ENCODE measurements at regions not wholly inside any gene's neighbourhood (a gene's known extent, or its start where the extent isn't known, plus 50 kb on each side); places are given as distances from the start of the nearest gene placed in this dataset.

GRCh38 chr6:4448841-4449240 lies 313.5 kb upstream of the ECI2 start:
- no peaks in the 10 kb centered on the region for H3K36me3 ChIP-seq (ENCODE audit: control insufficient read depth, insufficient read depth, low read length)
- H3K4me1 ChIP-seq (ENCODE audit: control insufficient read depth, insufficient read depth, low read length), result no peaks in the 10 kb centered on the region
- H3K9me3 ChIP-seq (ENCODE audit: control insufficient read depth, low read length), result no peaks in the 10 kb centered on the region
- H3K27me3 ChIP-seq (ENCODE audit: control insufficient read depth, insufficient read depth, low read length), result no peaks in the 10 kb centered on the region
- no peak overlapping the region for H3K9ac ChIP-seq (ENCODE audit: low read length)
- H3K4me3 ChIP-seq (ENCODE audit: low read length), result no peak overlapping the region

DNA sequence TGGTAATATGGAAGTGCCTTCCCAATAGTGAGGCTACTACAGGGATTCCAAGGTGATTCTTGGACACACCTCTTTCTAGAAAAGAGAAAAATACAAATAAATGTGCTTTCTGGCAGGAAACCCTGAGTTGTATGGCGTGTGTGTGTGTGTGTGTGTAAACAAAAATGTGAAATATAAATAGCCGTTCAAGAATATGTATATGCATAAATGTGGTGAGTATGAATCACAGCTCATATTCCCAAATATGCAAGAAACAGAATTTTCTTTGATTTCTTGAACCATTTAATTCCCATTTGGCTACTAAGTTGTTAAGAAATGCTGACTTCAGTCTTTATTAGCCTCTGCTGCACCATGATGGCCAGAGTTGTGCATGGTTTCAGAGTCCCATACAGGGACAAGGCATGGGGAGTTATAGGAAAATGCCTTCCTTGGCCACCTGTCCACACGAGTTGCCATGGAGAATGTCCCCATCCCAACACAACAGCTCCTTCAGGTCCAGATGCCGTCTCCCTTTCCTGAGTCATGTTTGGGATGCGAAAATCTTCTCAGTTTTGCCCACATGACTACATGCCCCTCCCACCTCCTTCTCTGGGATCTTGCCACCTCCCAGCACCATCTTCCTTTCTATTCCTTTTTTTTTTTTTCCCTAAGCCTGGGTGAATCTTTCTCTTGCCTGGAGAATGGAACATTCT lies 312.4 kb upstream of the ECI2 start:
- Histone ChIP-seq H3K4me3 (ENCODE audit: low read length) (no peak overlapping the region), H3K4me1 (ENCODE audit: control insufficient read depth, insufficient read depth, low read length) (no peaks in the 10 kb centered on the region), H3K27me3 (ENCODE audit: control insufficient read depth, insufficient read depth, low read length) (no peaks in the 10 kb centered on the region), H3K9me3 (ENCODE audit: control insufficient read depth, low read length) (no peaks in the 10 kb centered on the region), H3K36me3 (ENCODE audit: control insufficient read depth, insufficient read depth, low read length) (no peaks in the 10 kb centered on the region), H3K9ac (ENCODE audit: low read length) (no peak overlapping the region)

DNA sequence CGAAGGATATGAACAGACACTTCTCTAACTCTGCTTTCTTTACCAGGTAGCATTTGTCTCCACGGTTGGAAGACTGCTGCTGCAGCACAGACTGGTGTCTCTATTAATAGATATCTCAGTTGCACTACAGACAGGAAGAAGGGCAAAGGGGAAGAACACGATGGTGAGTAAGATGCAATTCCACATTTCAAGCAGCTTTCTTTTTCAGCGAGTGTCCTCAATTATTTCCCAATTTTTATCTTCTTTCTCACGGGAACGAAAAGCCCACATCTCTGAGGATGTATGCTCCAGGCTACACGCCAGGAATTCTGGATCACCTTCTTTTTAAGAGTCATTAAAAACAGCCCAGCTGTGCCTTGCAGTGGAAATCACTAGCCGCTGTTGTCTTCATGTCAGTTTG lies 311.6 kb upstream of the ECI2 start:
- H3K9ac ChIP-seq (ENCODE audit: low read length), result no peak overlapping the region
- H3K4me3 ChIP-seq (ENCODE audit: low read length), result no peak overlapping the region
- H3K36me3 ChIP-seq (ENCODE audit: control insufficient read depth, insufficient read depth, low read length), result no peaks in the 10 kb centered on the region
- H3K27me3 ChIP-seq (ENCODE audit: control insufficient read depth, insufficient read depth, low read length), result no peaks in the 10 kb centered on the region
- no peaks in the 10 kb centered on the region for H3K4me1 ChIP-seq (ENCODE audit: control insufficient read depth, insufficient read depth, low read length)
- H3K9me3 ChIP-seq (ENCODE audit: control insufficient read depth, low read length), result no peaks in the 10 kb centered on the region

GRCh38 chr6:4441981-4442434 lies 306.6 kb upstream of the ECI2 start:
- Histone ChIP-seq H3K4me3 (ENCODE audit: low read length) (no peak overlapping the region), H3K4me1 (ENCODE audit: control insufficient read depth, insufficient read depth, low read length) (no peaks in the 10 kb centered on the region), H3K9me3 (ENCODE audit: control insufficient read depth, low read length) (no peaks in the 10 kb centered on the region), H3K36me3 (ENCODE audit: control insufficient read depth, insufficient read depth, low read length) (no peaks in the 10 kb centered on the region), H3K27me3 (ENCODE audit: control insufficient read depth, insufficient read depth, low read length) (no peaks in the 10 kb centered on the region), H3K9ac (ENCODE audit: low read length) (no peak overlapping the region)

GRCh38 chr6:4439159-4439558 lies 303.8 kb upstream of the ECI2 start:
- Histone ChIP-seq H3K9ac (ENCODE audit: low read length) (no peak overlapping the region), H3K4me1 (ENCODE audit: control insufficient read depth, insufficient read depth, low read length) (no peaks in the 10 kb centered on the region)

DNA sequence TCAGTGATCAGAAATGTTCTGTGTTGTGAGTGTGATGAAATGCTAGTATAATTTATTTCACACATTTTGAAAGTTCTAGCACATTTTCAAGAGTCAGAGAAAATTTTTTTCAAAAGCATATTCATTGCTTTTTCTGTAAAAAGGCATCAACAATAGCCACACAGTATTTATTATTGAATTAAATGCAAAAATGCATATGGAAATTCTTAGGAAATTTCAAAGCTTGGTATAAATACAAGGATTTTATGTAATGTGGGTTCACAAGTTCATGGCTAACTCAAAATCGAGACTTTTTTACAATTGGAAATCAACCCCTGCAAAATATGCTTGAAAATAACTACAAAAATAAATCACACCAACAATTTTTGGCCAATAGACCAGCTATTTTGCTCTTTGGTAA lies 302.0 kb upstream of the ECI2 start:
- Histone ChIP-seq H3K4me3 (ENCODE audit: low read length) (no peak overlapping the region), H3K36me3 (ENCODE audit: control insufficient read depth, insufficient read depth, low read length) (no peaks in the 10 kb centered on the region), H3K9ac (ENCODE audit: low read length) (no peak overlapping the region), H3K9me3 (ENCODE audit: control insufficient read depth, low read length) (no peaks in the 10 kb centered on the region), H3K27me3 (ENCODE audit: control insufficient read depth, insufficient read depth, low read length) (no peaks in the 10 kb centered on the region), H3K4me1 (ENCODE audit: control insufficient read depth, insufficient read depth, low read length) (no peaks in the 10 kb centered on the region)

More at GRCh38 chr6:4439159-4439558, 303.8 kb upstream of the ECI2 start:
- H3K27me3 ChIP-seq (ENCODE audit: control insufficient read depth, insufficient read depth, low read length), result no peaks in the 10 kb centered on the region
- H3K9me3 ChIP-seq (ENCODE audit: control insufficient read depth, low read length), result no peaks in the 10 kb centered on the region
- H3K4me3 ChIP-seq (ENCODE audit: low read length), result no peak overlapping the region
- no peaks in the 10 kb centered on the region for H3K36me3 ChIP-seq (ENCODE audit: control insufficient read depth, insufficient read depth, low read length)

DNA sequence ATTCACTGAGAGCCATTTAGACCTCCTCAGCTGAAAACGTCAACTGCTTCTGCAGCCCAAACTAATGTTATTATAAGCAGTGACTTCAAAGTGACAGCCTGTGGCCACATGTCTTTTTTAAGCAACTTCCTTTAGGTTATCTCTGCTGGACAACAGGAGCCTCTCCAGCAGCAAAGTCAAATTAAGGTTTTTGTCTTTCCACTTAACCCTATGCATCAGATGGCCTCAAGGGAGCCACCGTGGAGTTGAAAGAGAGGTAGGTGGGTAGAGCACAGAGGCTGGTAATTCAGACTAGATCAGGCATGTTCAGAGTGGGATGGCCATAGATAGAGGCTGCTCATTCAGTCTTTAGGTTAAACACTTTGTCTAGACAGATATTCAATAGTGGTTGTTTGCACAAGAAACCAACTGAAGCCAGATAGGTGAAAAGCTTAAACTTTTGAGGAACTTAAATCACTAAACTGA lies 300.6 kb upstream of the ECI2 start:
- H3K4me3 ChIP-seq (ENCODE audit: low read length), result no peak overlapping the region
- H3K4me1 ChIP-seq (ENCODE audit: control insufficient read depth, insufficient read depth, low read length), result no peaks in the 10 kb centered on the region
- no peak overlapping the region for H3K9ac ChIP-seq (ENCODE audit: low read length)
- no peaks in the 10 kb centered on the region for H3K36me3 ChIP-seq (ENCODE audit: control insufficient read depth, insufficient read depth, low read length)
- H3K9me3 ChIP-seq (ENCODE audit: control insufficient read depth, low read length), result no peaks in the 10 kb centered on the region
- H3K27me3 ChIP-seq (ENCODE audit: control insufficient read depth, insufficient read depth, low read length), result no peaks in the 10 kb centered on the region

GRCh38 chr6:4434655-4435054 lies 299.3 kb upstream of the ECI2 start:
- Histone ChIP-seq H3K27me3 (ENCODE audit: control insufficient read depth, insufficient read depth, low read length) (no peaks in the 10 kb centered on the region), H3K9ac (ENCODE audit: low read length) (no peak overlapping the region), H3K4me3 (ENCODE audit: low read length) (no peak overlapping the region), H3K4me1 (ENCODE audit: control insufficient read depth, insufficient read depth, low read length) (no peaks in the 10 kb centered on the region), H3K9me3 (ENCODE audit: control insufficient read depth, low read length) (no peaks in the 10 kb centered on the region), H3K36me3 (ENCODE audit: control insufficient read depth, insufficient read depth, low read length) (no peaks in the 10 kb centered on the region)

DNA sequence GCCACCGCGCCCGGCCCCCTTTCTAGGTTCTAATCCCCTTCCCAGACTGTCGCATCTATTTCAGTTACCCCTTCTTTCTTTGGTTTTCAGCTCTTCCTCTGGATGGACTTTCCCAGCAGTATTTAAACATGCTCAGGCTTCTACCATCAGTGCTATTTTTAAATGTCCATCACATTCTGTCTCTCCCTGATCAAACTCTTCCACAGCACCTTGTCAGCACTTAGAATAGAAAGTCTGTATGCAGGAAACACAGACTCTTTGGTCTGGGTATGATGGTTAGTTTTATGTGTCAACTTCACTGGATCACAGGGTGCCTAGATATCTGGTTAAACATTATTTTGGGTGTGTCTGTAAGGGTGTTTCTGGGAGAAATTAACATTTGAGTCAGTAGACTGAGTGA lies 297.8 kb upstream of the ECI2 start:
- Histone ChIP-seq H3K4me1 (ENCODE audit: control insufficient read depth, insufficient read depth, low read length) (no peaks in the 10 kb centered on the region), H3K27me3 (ENCODE audit: control insufficient read depth, insufficient read depth, low read length) (no peaks in the 10 kb centered on the region), H3K9ac (ENCODE audit: low read length) (no peak overlapping the region), H3K4me3 (ENCODE audit: low read length) (no peak overlapping the region), H3K36me3 (ENCODE audit: control insufficient read depth, insufficient read depth, low read length) (no peaks in the 10 kb centered on the region), H3K9me3 (ENCODE audit: control insufficient read depth, low read length) (no peaks in the 10 kb centered on the region)

GRCh38 chr6:4426968-4427367 lies 291.6 kb upstream of the ECI2 start:
- Histone ChIP-seq H3K9ac (ENCODE audit: low read length) (no peak overlapping the region), H3K27me3 (ENCODE audit: control insufficient read depth, insufficient read depth, low read length) (no peaks in the 10 kb centered on the region), H3K9me3 (ENCODE audit: control insufficient read depth, low read length) (no peaks in the 10 kb centered on the region), H3K4me3 (ENCODE audit: low read length) (no peak overlapping the region), H3K36me3 (ENCODE audit: control insufficient read depth, insufficient read depth, low read length) (no peaks in the 10 kb centered on the region), H3K4me1 (ENCODE audit: control insufficient read depth, insufficient read depth, low read length) (no peaks in the 10 kb centered on the region)

GRCh38 chr6:4421837-4422236 lies 286.5 kb upstream of the ECI2 start:
- H3K9ac ChIP-seq (ENCODE audit: low read length), result no peak overlapping the region
- no peaks in the 10 kb centered on the region for H3K36me3 ChIP-seq (ENCODE audit: control insufficient read depth, insufficient read depth, low read length)
- H3K4me3 ChIP-seq (ENCODE audit: low read length), result no peak overlapping the region
- H3K9me3 ChIP-seq (ENCODE audit: control insufficient read depth, low read length), result no peaks in the 10 kb centered on the region
- no peaks in the 10 kb centered on the region for H3K4me1 ChIP-seq (ENCODE audit: control insufficient read depth, insufficient read depth, low read length)
- H3K27me3 ChIP-seq (ENCODE audit: control insufficient read depth, insufficient read depth, low read length), result no peaks in the 10 kb centered on the region

GRCh38 chr6:4420160-4420865 lies 284.9 kb upstream of the ECI2 start:
- H3K36me3 ChIP-seq (ENCODE audit: control insufficient read depth, insufficient read depth, low read length), result no peaks in the 10 kb centered on the region
- no peaks in the 10 kb centered on the region for H3K27me3 ChIP-seq (ENCODE audit: control insufficient read depth, insufficient read depth, low read length)
- H3K4me3 ChIP-seq (ENCODE audit: low read length), result no peak overlapping the region
- no peak overlapping the region for H3K9ac ChIP-seq (ENCODE audit: low read length)
- no peaks in the 10 kb centered on the region for H3K4me1 ChIP-seq (ENCODE audit: control insufficient read depth, insufficient read depth, low read length)
- no peaks in the 10 kb centered on the region for H3K9me3 ChIP-seq (ENCODE audit: control insufficient read depth, low read length)

All from mucosa of stomach (tissue), 1 donor.